HCT116 (cell line): ENCODE measurements at regions not wholly inside any gene's neighbourhood (a gene's known extent, or its start where the extent isn't known, plus 50 kb on each side); places are given as distances from the start of the nearest gene placed in this dataset.

Experiments
- ATAC-seq: fragments of 200-7000 bp; cut with Tn5 transposase; 2 replicates; pipeline ENCODE4 v1.9.1; 2020; ENCODE audit warnings: mild to moderate bottlenecking, moderate library complexity
- BruUV-seq: library from RNA; stranded (reverse); fragments of 400-500 nt; replicated peaks from 2 replicates; lab custom pipeline; 2021; lab: Mats Ljungman, UMichigan
- CTCF ChIA-PET: fragments of 300-600 bp; sonication (Branson Sonifier 250); formaldehyde crosslinking; loops from one replicate; lab custom pipeline; 2021; ENCODE audit warnings: antibody characterized with exemption; lab: Charles Lee
- POLR2A ChIA-PET: fragments of 300-600, 350-600 bp; sonication (Branson Sonifier 250); formaldehyde crosslinking; loops from one replicate; lab custom pipeline; 2021; ENCODE audit warnings: antibody characterized with exemption; lab: Charles Lee
- RAD21 ChIA-PET, 2 experiments: fragments of 300-600 bp; sonication (Branson Sonifier 250); formaldehyde crosslinking; loops; one replicate each; lab custom pipeline; 2023; ENCODE audit warnings: low total read pairs in 2 of 2; ENCODE audit not compliant: uncharacterized antibody in 2 of 2, unreplicated experiment in 2 of 2, low non-redundant PET in 1 of 2; lab: Charles Lee
- DNase-seq: peaks from one replicate; pipeline ENCODE4 v3.0.0-alpha.2; 2010; ENCODE audit warnings: low read depth, low spot score
- H2AFZ ChIP-seq: fragments of 200-600 bp; shearing (Covaris generic), sonication (generic); 2 replicates; pipeline ENCODE4 v1.6.1; 2017; ENCODE audit warnings: low read depth, mixed run types, mixed read lengths, antibody characterized with exemption, low read length; ENCODE audit not compliant: poor library complexity, severe bottlenecking
- H3K27ac ChIP-seq: 2 replicates; pipeline ENCODE4 v1.5.1; 2012; ENCODE audit warnings: low read depth, low read length
- H3K27me3 ChIP-seq: fragments of 200-600 bp; sonication (generic); 2 replicates; pipeline ENCODE4 v1.6.1; 2016; ENCODE audit warnings: mixed run types, low read length, mixed read lengths; ENCODE audit not compliant: insufficient read depth
- H3K36me3 ChIP-seq, 2 experiments: fragments of 200-500 bp in 1 of 2; fragments of 200-600 bp in 1 of 2; sonication (Bioruptor generic) in 1 of 2; sonication (generic) in 1 of 2; 2 replicates each; pipeline versions ENCODE4 v1.5.1 to v1.6.1; 2014 to 2016; ENCODE audit warnings: low read length in 2 of 2, inconsistent platforms in 1 of 2, mixed read lengths in 1 of 2, mixed run types in 1 of 2; ENCODE audit not compliant: insufficient read depth in 2 of 2, control insufficient read depth in 1 of 2
- H3K4me1 ChIP-seq, 2 experiments: fragments of 200-600 bp in 1 of 2; sonication (generic) in 1 of 2; 2 replicates each; pipeline versions ENCODE4 v1.5.1 to v1.6.1; 2012 to 2017; ENCODE audit warnings: low read length in 2 of 2, inconsistent platforms in 1 of 2, mild to moderate bottlenecking in 1 of 2, mixed read lengths in 1 of 2, mixed run types in 1 of 2, moderate library complexity in 1 of 2; ENCODE audit not compliant: insufficient read depth in 2 of 2, control insufficient read depth in 1 of 2
- H3K4me2 ChIP-seq: fragments of 200-600 bp; sonication (generic); 2 replicates; pipeline ENCODE4 v1.6.1; 2017; ENCODE audit warnings: mixed run types, low read length, mixed read lengths
- H3K4me3 ChIP-seq, 2 experiments: fragments of 200-600 bp in 1 of 2; sonication (generic) in 1 of 2; replicated peaks in 1 of 2; 2 replicates each; pipeline ENCODE4 v1.5.1; 2011 to 2016; ENCODE audit warnings: low read length in 2 of 2, control low read depth in 1 of 2, low read depth in 1 of 2, mild to moderate bottlenecking in 1 of 2, mixed read lengths in 1 of 2, mixed run types in 1 of 2
- H3K79me2 ChIP-seq: fragments of 200-600 bp; sonication (generic); 2 replicates; pipeline ENCODE4 v1.6.1; 2017; ENCODE audit warnings: mild to moderate bottlenecking, mixed run types, low read length, moderate library complexity, mixed read lengths; ENCODE audit not compliant: insufficient read depth
- H3K9ac ChIP-seq: fragments of 200-600 bp; sonication (generic); 2 replicates; pipeline ENCODE4 v1.6.1; 2016; ENCODE audit warnings: low read length, mixed read lengths
- H3K9me2 ChIP-seq: fragments of 200-600 bp; sonication (generic), shearing (Covaris generic); 2 replicates; pipeline ENCODE4 v1.6.1; 2017; ENCODE audit warnings: mixed run types, mild to moderate bottlenecking, moderate library complexity; ENCODE audit not compliant: insufficient read depth
- H3K9me3 ChIP-seq, 2 experiments: fragments of 200-500 bp in 1 of 2; fragments of 200-600 bp in 1 of 2; sonication (Bioruptor generic) in 1 of 2; sonication (generic) in 1 of 2; 2 replicates each; pipeline ENCODE4 v1.6.1; 2014 to 2017; ENCODE audit warnings: low read length in 2 of 2, mixed read lengths in 2 of 2, inconsistent platforms in 1 of 2, low read depth in 1 of 2, mild to moderate bottlenecking in 1 of 2, mixed run types in 1 of 2, moderate library complexity in 1 of 2; ENCODE audit not compliant: control insufficient read depth in 1 of 2, insufficient read depth in 1 of 2
- H4K20me1 ChIP-seq: fragments of 200-600 bp; sonication (generic), shearing (Covaris generic); 2 replicates; pipeline ENCODE4 v1.6.1; 2017; ENCODE audit warnings: mixed run types, mild to moderate bottlenecking, moderate library complexity; ENCODE audit not compliant: insufficient read depth
- CBX3 ChIP-seq: IDR thresholded peaks from 2 replicates; pipeline ENCODE4 v1.6.1; 2012; ENCODE audit warnings: low read depth
- EGR1 ChIP-seq: IDR thresholded peaks from 2 replicates; pipeline ENCODE4 v1.6.1; 2012; ENCODE audit warnings: low read depth
- FOSL1 ChIP-seq: IDR thresholded peaks from 2 replicates; pipeline ENCODE4 v1.6.1; 2012; ENCODE audit warnings: low read depth
- MAX ChIP-seq: IDR thresholded peaks from 2 replicates; pipeline ENCODE4 v1.6.1; 2012
- RAD21 ChIP-seq: IDR thresholded peaks from 2 replicates; pipeline ENCODE4 v1.6.1; 2012; ENCODE audit warnings: low read depth, mild to moderate bottlenecking
- REST ChIP-seq: IDR thresholded peaks from 2 replicates; pipeline ENCODE4 v1.6.1; 2012; ENCODE audit warnings: low read depth
- SIN3A ChIP-seq: IDR thresholded peaks from 2 replicates; pipeline ENCODE4 v1.6.1; 2012; ENCODE audit warnings: low read depth
- SRF ChIP-seq: IDR thresholded peaks from 2 replicates; pipeline ENCODE4 v1.6.1; 2012; ENCODE audit warnings: low read depth
- TCF7L2 ChIP-seq: IDR thresholded peaks from 2 replicates; pipeline ENCODE4 v1.7.0; 2011; ENCODE audit warnings: borderline replicate concordance, inconsistent platforms; ENCODE audit not compliant: insufficient read depth, insufficient read length; ENCODE audit errors: extremely low read depth
- ZBTB33 ChIP-seq: IDR thresholded peaks from 2 replicates; pipeline ENCODE4 v1.6.1; 2011; ENCODE audit warnings: mild to moderate bottlenecking, low read length, moderate library complexity; ENCODE audit not compliant: insufficient replicate concordance; ENCODE audit errors: extremely low read depth
- ZNF274 ChIP-seq: fragments of 200-500 bp; sonication (Bioruptor generic); IDR thresholded peaks from 2 replicates; pipeline ENCODE4 v1.6.1; 2014; ENCODE audit warnings: mild to moderate bottlenecking, low read depth, low read length, inconsistent platforms
- intact Hi-C: fragments of 100-400 bp; cut with micrococcal nuclease; formaldehyde crosslinking; loops from 2 replicates; pipeline ENCODE4 v1.10.0; 2022

GRCh38 chr18:40662898-40663437, 1292.1 kb upstream of the PIK3C3 start:
- H3K9ac ChIP-seq: no peak overlapping the region
- H4K20me1 ChIP-seq: no peaks in the 10 kb centered on the region
- no peaks in the 10 kb centered on the region for H3K9me2 ChIP-seq
- no peak overlapping the region for H3K4me3 ChIP-seq
- no peaks in the 10 kb centered on the region for H3K36me3 ChIP-seq
- no peak overlapping the region for H3K4me2 ChIP-seq
- DNase-seq (no peak), ATAC-seq (no peak)
- no peaks in the 10 kb centered on the region for H3K4me1 ChIP-seq
- H3K27me3 ChIP-seq: no peaks in the 10 kb centered on the region
- ChIA-PET RAD21 (no interaction called here), POLR2A (no interaction called here), CTCF (no interaction called here)
- H3K9me3 ChIP-seq: peaks cover 21 to 26% of the 10 kb centered on the region in 2 experiments; a peak in 2 of 4 replicates
- no TSS peak for BruUV-seq
- H3K27ac ChIP-seq: no peak overlapping the region
- intact Hi-C loops: no loop called here
- H3K79me2 ChIP-seq: no peaks in the 10 kb centered on the region
- no peak for TF ChIP-seq ZBTB33
- TF ChIP-seq, all 23 proteins: peak for 0
- no peak overlapping the region for H2AFZ ChIP-seq

- Histone ChIP-seq H2AFZ (no peak overlapping the region), H3K4me2 (no peak overlapping the region), H3K9me3 (peaks cover 12 to 19% of the 10 kb centered on the region in 2 experiments; a peak in 2 of 4 replicates), H3K27me3 (no peaks in the 10 kb centered on the region), H3K79me2 (no peaks in the 10 kb centered on the region), H3K4me1 (no peaks in the 10 kb centered on the region), H3K9ac (no peak overlapping the region), H3K9me2 (no peaks in the 10 kb centered on the region), H3K4me3 (no peak overlapping the region), H4K20me1 (no peaks in the 10 kb centered on the region), H3K36me3 (no peaks in the 10 kb centered on the region), H3K27ac (no peak overlapping the region)
- ChIA-PET CTCF (no interaction called here), POLR2A (no interaction called here), RAD21 (no interaction called here)
- no peak for TF ChIP-seq ZNF274
- TF ChIP-seq SIN3A: no peak
- TF ChIP-seq SRF: no peak
- TF ChIP-seq EGR1: no peak
- TF ChIP-seq FOSL1: no peak
- TF ChIP-seq MAX: no peak
- no peak for TF ChIP-seq RAD21
- TF ChIP-seq REST: no peak
- TF ChIP-seq CBX3: no peak
- no peak for TF ChIP-seq TCF7L2
- ATAC-seq (no peak), DNase-seq (no peak)
- no TSS peak for BruUV-seq
- intact Hi-C loops: no loop called here
Observed at GRCh38 chr18:40653682-40654081, 1301.4 kb upstream of the PIK3C3 start.
